ENCODE measurements at regions not wholly inside any gene's neighbourhood (a gene's known extent, or its start where the extent isn't known, plus 50 kb on each side); places are given as distances from the start of the nearest gene placed in this dataset.

GRCh38 chr7:149703044-149703650, 70.2 kb downstream of the ZNF467 start:
- H3K79me2 ChIP-seq (ENCODE audit: control insufficient read depth in 1 of 2, insufficient read depth in 2 of 2, low read length in 2 of 2): no peaks in the 10 kb centered on the region
- no peaks in the 10 kb centered on the region for H4K20me1 ChIP-seq (replicated peaks in 1 of 2; ENCODE audit: control insufficient read depth in 1 of 2, insufficient read depth in 2 of 2, low read length in 2 of 2)
- no peak overlapping the region for H4K91ac ChIP-seq (replicated peaks; ENCODE audit: insufficient read length, low read length)
- no peak overlapping the region; the same call in 1 of the 2 replicates for H2AFZ ChIP-seq (ENCODE audit: low read length)
- H3K23me2 ChIP-seq (ENCODE audit: low read depth, low read length): peaks cover 2% of the 10 kb centered on the region; the same call in 1 of the 2 replicates
- no peak for DNase-seq (ENCODE audit: low read depth in 1 of 2, low spot score in 2 of 2)
- H3K27ac ChIP-seq (ENCODE audit: low read depth, low read length): no peak overlapping the region
- no peak overlapping the region for H3K4ac ChIP-seq (replicated peaks; ENCODE audit: insufficient read length, low read depth, low read length)
- no peak overlapping the region for H3K9ac ChIP-seq (replicated peaks in 1 of 4; ENCODE audit: extremely low read depth in 1 of 4, low read depth in 3 of 4, low read length in 3 of 4)
- no peak overlapping the region for H2BK120ac ChIP-seq (replicated peaks; ENCODE audit: low read depth, low read length)
- 88 to 100% methylated on average over 1 to 6 of the region's 7 CpGs for WGBS, 2 experiments (ENCODE audit: extremely low coverage in 1 of 2, insufficient coverage in 1 of 2, insufficient read length in 1 of 2, insufficient replicate concordance in 2 of 2, low coverage in 1 of 2, low lambda C conversion rate in 2 of 2, missing lambda C conversion rate in 1 of 2)
- H3K9me3 ChIP-seq (ENCODE audit: insufficient read depth in 2 of 2, low read depth in 1 of 2, low read length in 1 of 2): no peaks in the 10 kb centered on the region
- H3K4me2 ChIP-seq (ENCODE audit: insufficient read depth in 1 of 2, low read depth in 2 of 2, low read length in 2 of 2): no peak overlapping the region
- H2BK20ac ChIP-seq (ENCODE audit: low read length): no peak overlapping the region
- no peak overlapping the region for H3K23ac ChIP-seq (ENCODE audit: insufficient read length)
- no peaks in the 10 kb centered on the region for H3K36me3 ChIP-seq (ENCODE audit: control insufficient read depth in 2 of 4, insufficient read depth in 4 of 4, low read length in 3 of 4)
- no peak overlapping the region for H3K14ac ChIP-seq (ENCODE audit: insufficient read length)
- FAIRE-seq: no peak
- H4K8ac ChIP-seq (ENCODE audit: extremely low read depth, insufficient read depth, low read length): no peak overlapping the region
- H3K4me1 ChIP-seq (replicated peaks in 1 of 4; ENCODE audit: control insufficient read depth in 3 of 4, insufficient read depth in 4 of 4, low read length in 3 of 4): peaks cover 0 to 6% (median 2%) of the 10 kb centered on the region in 4 experiments; a peak in 2 of 7 replicates
- no peaks in the 10 kb centered on the region for H3K79me1 ChIP-seq (ENCODE audit: low read depth, low read length)
- H3K27me3 ChIP-seq (replicated peaks in 1 of 4; ENCODE audit: control insufficient read depth in 3 of 4, extremely low read depth in 1 of 4, insufficient read depth in 3 of 4, low read length in 3 of 4): no peaks in the 10 kb centered on the region
- no peak overlapping the region for H3K56ac ChIP-seq (replicated peaks; ENCODE audit: insufficient read length, low read depth, low read length)
- no peak overlapping the region for H4K5ac ChIP-seq (ENCODE audit: insufficient read length, low read depth, low read length)
- ChIA-PET CTCF (ENCODE audit: partially characterized antibody) (interaction anchor here (0.7 to 4.1 kb wide), 16 partner anchors 8 to 297 kb away, joined by 3 to 44 read pairs (median 8); no protein-coding TSS in a partner anchor), POLR2A (ENCODE audit: partially characterized antibody) (interaction anchor here (0.9 to 1.0 kb wide), 2 partner anchors 17 to 41 kb away, joined by 3 to 6 read pairs; no protein-coding TSS in a partner anchor)
- no peak overlapping the region for H3K4me3 ChIP-seq (ENCODE audit: extremely low read depth in 1 of 4, insufficient read depth in 2 of 4, low read depth in 3 of 4, low read length in 4 of 4)
- no peak overlapping the region for H2BK5ac ChIP-seq (ENCODE audit: low read depth, low read length)
- no peak overlapping the region for H2AK5ac ChIP-seq (ENCODE audit: low read depth, low read length)
- H2BK12ac ChIP-seq (ENCODE audit: low read depth, low read length): no peak overlapping the region
- no peak overlapping the region for H3K18ac ChIP-seq (ENCODE audit: extremely low read depth, low read length)
- no peak overlapping the region for H2BK15ac ChIP-seq (ENCODE audit: low read length)
- no peak for TF ChIP-seq CHD2 (IDR thresholded peaks at IDR 0.05; ENCODE audit: low read length)
- no peak for TF ChIP-seq CBX5 (IDR thresholded peaks at IDR 0.05; ENCODE audit: low read depth, low read length)
- TF ChIP-seq BRCA1 (IDR thresholded peaks at IDR 0.05; ENCODE audit: low read depth, low read length): no peak
- no peak for TF ChIP-seq EGR1 (IDR thresholded peaks at IDR 0.05; ENCODE audit: borderline replicate concordance, low read depth, low read length)
- TF ChIP-seq SIN3A (conservative IDR thresholded peaks at IDR 0.05 in 1 of 2, IDR thresholded peaks at IDR 0.05 in 1 of 2; ENCODE audit: low read depth in 1 of 2, low read length in 2 of 2): no peak
- no peak for TF ChIP-seq POLR2AphosphoS5 (IDR thresholded peaks at IDR 0.05; ENCODE audit: low read depth, low read length)
- TF ChIP-seq RBBP5 (IDR thresholded peaks at IDR 0.05; ENCODE audit: borderline replicate concordance, low read depth, low read length): no peak
- no peak for TF ChIP-seq BCL11A (IDR thresholded peaks at IDR 0.05; ENCODE audit: low read depth in 2 of 2, low read length in 2 of 2)
- TF ChIP-seq CREB1 (IDR thresholded peaks at IDR 0.05): no peak
- no peak for TF ChIP-seq TAF7 (optimal IDR thresholded peaks at IDR 0.05; ENCODE audit: borderline replicate concordance, low read depth, low read length)
- no peak for TF ChIP-seq TCF12 (IDR thresholded peaks at IDR 0.05; ENCODE audit: low read depth, low read length)
- TF ChIP-seq TAF1 (IDR thresholded peaks at IDR 0.05; ENCODE audit: low read depth, low read length): no peak
- TF ChIP-seq SP4 (IDR thresholded peaks at IDR 0.05; ENCODE audit: low read length): no peak
- TF ChIP-seq BACH1 (IDR thresholded peaks at IDR 0.05; ENCODE audit: low read length): no peak

All from H1 (cell line).